ENCODE measurements at regions not wholly inside any gene's neighbourhood (a gene's known extent, or its start where the extent isn't known, plus 50 kb on each side); places are given as distances from the start of the nearest gene placed in this dataset.

DNA sequence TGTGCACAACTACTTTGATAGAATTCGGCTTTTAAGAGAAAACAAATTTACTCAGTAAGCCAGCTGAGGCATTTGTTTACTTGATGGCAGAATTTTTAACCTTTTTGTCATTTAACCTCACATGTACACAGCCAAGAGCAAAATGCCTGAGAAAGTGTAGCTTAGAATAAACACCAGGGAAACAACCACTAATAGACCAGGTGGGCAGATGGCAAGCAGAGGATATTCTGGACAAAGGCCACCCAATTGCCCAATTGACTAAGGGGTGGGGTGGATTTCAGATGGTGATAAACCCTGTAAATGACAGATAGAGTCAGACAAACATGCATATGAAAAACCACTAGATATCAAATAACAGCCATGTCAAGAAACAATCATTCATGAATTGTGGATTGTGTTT is 190.7 kb upstream of the FBXL4 start:
- no peak for ATAC-seq
- no peak for TF ChIP-seq ZC3H10 (CRISPR knock-in tag; IDR thresholded peaks at IDR 0.05)

DNA sequence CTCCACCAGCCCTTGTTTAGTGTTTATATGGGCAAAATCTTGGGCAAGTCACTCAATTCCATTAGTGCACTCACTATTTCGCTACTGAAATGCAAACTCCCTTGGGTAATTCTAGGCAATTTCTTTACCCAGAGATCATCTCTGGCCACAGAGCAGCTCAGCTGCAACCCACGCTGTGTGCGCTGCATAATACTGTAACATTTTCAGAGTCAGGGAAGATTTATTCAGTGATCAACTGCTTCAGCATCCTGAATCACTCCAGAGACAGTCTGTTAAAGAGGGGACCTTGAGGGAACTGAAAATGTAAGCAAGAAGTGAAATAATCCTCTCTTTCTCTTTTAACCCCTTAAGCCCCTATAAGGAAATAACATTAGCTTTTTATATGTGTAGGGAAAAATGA is 189.6 kb upstream of the FBXL4 start:
- TF ChIP-seq, protein P1, sequence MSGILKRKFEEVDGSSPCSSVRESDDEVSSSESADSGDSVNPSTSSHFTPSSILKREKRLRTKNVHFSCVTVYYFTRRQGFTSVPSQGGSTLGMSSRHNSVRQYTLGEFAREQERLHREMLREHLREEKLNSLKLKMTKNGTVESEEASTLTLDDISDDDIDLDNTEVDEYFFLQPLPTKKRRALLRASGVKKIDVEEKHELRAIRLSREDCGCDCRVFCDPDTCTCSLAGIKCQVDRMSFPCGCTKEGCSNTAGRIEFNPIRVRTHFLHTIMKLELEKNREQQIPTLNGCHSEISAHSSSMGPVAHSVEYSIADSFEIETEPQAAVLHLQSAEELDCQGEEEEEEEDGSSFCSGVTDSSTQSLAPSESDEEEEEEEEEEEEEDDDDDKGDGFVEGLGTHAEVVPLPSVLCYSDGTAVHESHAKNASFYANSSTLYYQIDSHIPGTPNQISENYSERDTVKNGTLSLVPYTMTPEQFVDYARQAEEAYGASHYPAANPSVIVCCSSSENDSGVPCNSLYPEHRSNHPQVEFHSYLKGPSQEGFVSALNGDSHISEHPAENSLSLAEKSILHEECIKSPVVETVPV (CRISPR knock-in tag; IDR thresholded peaks at IDR 0.05): no peak
- TF ChIP-seq ZFP3 (CRISPR knock-in tag; IDR thresholded peaks at IDR 0.05): no peak
- no peak for TF ChIP-seq CSDC2 (CRISPR knock-in tag; IDR thresholded peaks at IDR 0.05)
- TF ChIP-seq, protein P2, sequence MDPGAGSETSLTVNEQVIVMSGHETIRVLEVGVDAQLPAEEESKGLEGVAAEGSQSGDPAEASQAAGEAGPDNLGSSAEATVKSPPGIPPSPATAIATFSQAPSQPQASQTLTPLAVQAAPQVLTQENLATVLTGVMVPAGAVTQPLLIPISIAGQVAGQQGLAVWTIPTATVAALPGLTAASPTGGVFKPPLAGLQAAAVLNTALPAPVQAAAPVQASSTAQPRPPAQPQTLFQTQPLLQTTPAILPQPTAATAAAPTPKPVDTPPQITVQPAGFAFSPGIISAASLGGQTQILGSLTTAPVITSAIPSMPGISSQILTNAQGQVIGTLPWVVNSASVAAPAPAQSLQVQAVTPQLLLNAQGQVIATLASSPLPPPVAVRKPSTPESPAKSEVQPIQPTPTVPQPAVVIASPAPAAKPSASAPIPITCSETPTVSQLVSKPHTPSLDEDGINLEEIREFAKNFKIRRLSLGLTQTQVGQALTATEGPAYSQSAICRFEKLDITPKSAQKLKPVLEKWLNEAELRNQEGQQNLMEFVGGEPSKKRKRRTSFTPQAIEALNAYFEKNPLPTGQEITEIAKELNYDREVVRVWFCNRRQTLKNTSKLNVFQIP (CRISPR knock-in tag; IDR thresholded peaks at IDR 0.05; ENCODE audit: borderline replicate concordance, low read depth): no peak
- TF ChIP-seq, protein P3, sequence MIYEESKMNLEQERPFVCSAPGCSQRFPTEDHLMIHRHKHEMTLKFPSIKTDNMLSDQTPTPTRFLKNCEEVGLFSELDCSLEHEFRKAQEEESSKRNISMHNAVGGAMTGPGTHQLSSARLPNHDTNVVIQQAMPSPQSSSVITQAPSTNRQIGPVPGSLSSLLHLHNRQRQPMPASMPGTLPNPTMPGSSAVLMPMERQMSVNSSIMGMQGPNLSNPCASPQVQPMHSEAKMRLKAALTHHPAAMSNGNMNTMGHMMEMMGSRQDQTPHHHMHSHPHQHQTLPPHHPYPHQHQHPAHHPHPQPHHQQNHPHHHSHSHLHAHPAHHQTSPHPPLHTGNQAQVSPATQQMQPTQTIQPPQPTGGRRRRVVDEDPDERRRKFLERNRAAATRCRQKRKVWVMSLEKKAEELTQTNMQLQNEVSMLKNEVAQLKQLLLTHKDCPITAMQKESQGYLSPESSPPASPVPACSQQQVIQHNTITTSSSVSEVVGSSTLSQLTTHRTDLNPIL (CRISPR knock-in tag; IDR thresholded peaks at IDR 0.05; ENCODE audit: low read depth): no peak
- TF ChIP-seq ISL1 (CRISPR knock-in tag; IDR thresholded peaks at IDR 0.05): no peak
- no peak for TF ChIP-seq ZFP30 (CRISPR knock-in tag; IDR thresholded peaks at IDR 0.05)
- TF ChIP-seq PPARA (CRISPR knock-in tag; IDR thresholded peaks at IDR 0.05; ENCODE audit: borderline replicate concordance): no peak
- TF ChIP-seq OSR1 (CRISPR knock-in tag; IDR thresholded peaks at IDR 0.05): no peak
- no peak for TF ChIP-seq ZC3H10 (CRISPR knock-in tag; IDR thresholded peaks at IDR 0.05)
- no peak for TF ChIP-seq GLIS3 (CRISPR knock-in tag; IDR thresholded peaks at IDR 0.05)
- TF ChIP-seq, protein P4, sequence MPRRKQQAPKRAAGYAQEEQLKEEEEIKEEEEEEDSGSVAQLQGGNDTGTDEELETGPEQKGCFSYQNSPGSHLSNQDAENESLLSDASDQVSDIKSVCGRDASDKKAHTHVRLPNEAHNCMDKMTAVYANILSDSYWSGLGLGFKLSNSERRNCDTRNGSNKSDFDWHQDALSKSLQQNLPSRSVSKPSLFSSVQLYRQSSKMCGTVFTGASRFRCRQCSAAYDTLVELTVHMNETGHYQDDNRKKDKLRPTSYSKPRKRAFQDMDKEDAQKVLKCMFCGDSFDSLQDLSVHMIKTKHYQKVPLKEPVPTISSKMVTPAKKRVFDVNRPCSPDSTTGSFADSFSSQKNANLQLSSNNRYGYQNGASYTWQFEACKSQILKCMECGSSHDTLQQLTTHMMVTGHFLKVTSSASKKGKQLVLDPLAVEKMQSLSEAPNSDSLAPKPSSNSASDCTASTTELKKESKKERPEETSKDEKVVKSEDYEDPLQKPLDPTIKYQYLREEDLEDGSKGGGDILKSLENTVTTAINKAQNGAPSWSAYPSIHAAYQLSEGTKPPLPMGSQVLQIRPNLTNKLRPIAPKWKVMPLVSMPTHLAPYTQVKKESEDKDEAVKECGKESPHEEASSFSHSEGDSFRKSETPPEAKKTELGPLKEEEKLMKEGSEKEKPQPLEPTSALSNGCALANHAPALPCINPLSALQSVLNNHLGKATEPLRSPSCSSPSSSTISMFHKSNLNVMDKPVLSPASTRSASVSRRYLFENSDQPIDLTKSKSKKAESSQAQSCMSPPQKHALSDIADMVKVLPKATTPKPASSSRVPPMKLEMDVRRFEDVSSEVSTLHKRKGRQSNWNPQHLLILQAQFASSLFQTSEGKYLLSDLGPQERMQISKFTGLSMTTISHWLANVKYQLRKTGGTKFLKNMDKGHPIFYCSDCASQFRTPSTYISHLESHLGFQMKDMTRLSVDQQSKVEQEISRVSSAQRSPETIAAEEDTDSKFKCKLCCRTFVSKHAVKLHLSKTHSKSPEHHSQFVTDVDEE (CRISPR knock-in tag; IDR thresholded peaks at IDR 0.05): no peak
- TF ChIP-seq, protein P5, sequence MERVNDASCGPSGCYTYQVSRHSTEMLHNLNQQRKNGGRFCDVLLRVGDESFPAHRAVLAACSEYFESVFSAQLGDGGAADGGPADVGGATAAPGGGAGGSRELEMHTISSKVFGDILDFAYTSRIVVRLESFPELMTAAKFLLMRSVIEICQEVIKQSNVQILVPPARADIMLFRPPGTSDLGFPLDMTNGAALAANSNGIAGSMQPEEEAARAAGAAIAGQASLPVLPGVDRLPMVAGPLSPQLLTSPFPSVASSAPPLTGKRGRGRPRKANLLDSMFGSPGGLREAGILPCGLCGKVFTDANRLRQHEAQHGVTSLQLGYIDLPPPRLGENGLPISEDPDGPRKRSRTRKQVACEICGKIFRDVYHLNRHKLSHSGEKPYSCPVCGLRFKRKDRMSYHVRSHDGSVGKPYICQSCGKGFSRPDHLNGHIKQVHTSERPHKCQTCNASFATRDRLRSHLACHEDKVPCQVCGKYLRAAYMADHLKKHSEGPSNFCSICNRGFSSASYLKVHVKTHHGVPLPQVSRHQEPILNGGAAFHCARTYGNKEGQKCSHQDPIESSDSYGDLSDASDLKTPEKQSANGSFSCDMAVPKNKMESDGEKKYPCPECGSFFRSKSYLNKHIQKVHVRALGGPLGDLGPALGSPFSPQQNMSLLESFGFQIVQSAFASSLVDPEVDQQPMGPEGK (CRISPR knock-in tag; IDR thresholded peaks at IDR 0.05; ENCODE audit: borderline replicate concordance): no peak
- no peak for ATAC-seq

DNA sequence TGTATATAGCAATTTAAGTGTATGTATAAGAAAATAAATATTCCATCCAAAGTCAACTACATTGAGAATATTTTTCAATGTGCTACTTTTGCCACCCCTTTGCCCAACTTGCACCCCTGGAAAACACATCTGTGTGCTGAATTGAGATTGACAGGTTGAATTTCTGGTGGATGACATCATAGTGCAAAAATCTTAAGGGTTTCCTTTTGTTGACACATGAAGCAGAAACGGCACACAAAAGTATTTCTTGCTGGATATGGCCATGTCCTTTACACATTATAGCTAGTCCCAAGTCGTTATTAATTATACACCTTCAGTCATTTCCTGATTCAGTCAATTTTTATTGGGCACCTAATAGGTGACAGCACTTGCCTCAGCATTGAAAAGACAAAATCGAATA is 188.7 kb upstream of the FBXL4 start:
- ATAC-seq: no peak
- TF ChIP-seq ZC3H10 (CRISPR knock-in tag; IDR thresholded peaks at IDR 0.05) (no peak), CSDC2 (CRISPR knock-in tag; IDR thresholded peaks at IDR 0.05) (no peak), PPARA (CRISPR knock-in tag; IDR thresholded peaks at IDR 0.05; ENCODE audit: borderline replicate concordance) (no peak), ISL1 (CRISPR knock-in tag; IDR thresholded peaks at IDR 0.05) (no peak), ARNTL (CRISPR knock-in tag; IDR thresholded peaks at IDR 0.05; ENCODE audit: borderline replicate concordance, low read depth) (no peak), ZFP3 (CRISPR knock-in tag; IDR thresholded peaks at IDR 0.05) (no peak), ESRRG (CRISPR knock-in tag; IDR thresholded peaks at IDR 0.05) (no peak), ZNF70 (CRISPR knock-in tag; IDR thresholded peaks at IDR 0.05) (no peak), TOX (CRISPR knock-in tag; IDR thresholded peaks at IDR 0.05; ENCODE audit: borderline replicate concordance) (no peak), ZNF565 (CRISPR knock-in tag; conservative IDR thresholded peaks at IDR 0.05; ENCODE audit: low read depth) (no peak), OSR1 (CRISPR knock-in tag; IDR thresholded peaks at IDR 0.05) (no peak)
- TF ChIP-seq, protein P5 (CRISPR knock-in tag; IDR thresholded peaks at IDR 0.05; ENCODE audit: borderline replicate concordance): no peak
- TF ChIP-seq, protein P3 (CRISPR knock-in tag; IDR thresholded peaks at IDR 0.05; ENCODE audit: low read depth): no peak

All from SK-N-SH treated with all-trans-retinoic acid at 6 μM for 48 hours (cell line).